K562 (cell line): ENCODE measurements at regions not wholly inside any gene's neighbourhood (a gene's known extent, or its start where the extent isn't known, plus 50 kb on each side); places are given as distances from the start of the nearest gene placed in this dataset.

Experiments used
- ATF4 ChIP-seq: fragments of 450-650 bp; formaldehyde crosslinking; IDR thresholded peaks from 2 replicates; pipeline ENCODE4 v1.4.0; 2022; ENCODE audit warnings: mild to moderate bottlenecking, moderate library complexity
- CHAMP1 ChIP-seq: fragments of 450-650 bp; IDR thresholded peaks from 2 replicates; pipeline ENCODE4 v1.6.1; 2016; ENCODE audit warnings: mild to moderate bottlenecking
- CREB3L1 ChIP-seq: fragments of 450-650 bp; IDR thresholded peaks from 2 replicates; pipeline ENCODE4 v1.6.1; 2014; ENCODE audit warnings: low read depth, mild to moderate bottlenecking, moderate library complexity, borderline replicate concordance
- HDAC6 ChIP-seq: IDR thresholded peaks from 2 replicates; pipeline ENCODE4 v1.6.1; 2012; ENCODE audit warnings: low read depth, mild to moderate bottlenecking, control low read depth, inconsistent platforms, low read length, moderate library complexity
- JUN ChIP-seq, 2 experiments: sonication (generic) in 1 of 2; formaldehyde crosslinking in 1 of 2; IDR thresholded peaks; 2 replicates each; pipeline versions ENCODE4 v1.6.1 to v1.8.0; 2012 to 2022; ENCODE audit warnings: borderline replicate concordance in 2 of 2, mild to moderate bottlenecking in 2 of 2, improper control_type of control experiment in 1 of 2, low read depth in 1 of 2, low read length in 1 of 2, missing genetic modification reagents in 1 of 2
- NUFIP1 ChIP-seq: fragments of 450-650 bp; IDR thresholded peaks from 2 replicates; pipeline ENCODE4 v1.6.1; 2018; ENCODE audit not compliant: partially characterized antibody
- POLR2G ChIP-seq: fragments of 200-400 bp; formaldehyde crosslinking; IDR thresholded peaks from 2 replicates; pipeline ENCODE4 v1.6.1; 2017; ENCODE audit warnings: low read depth, mild to moderate bottlenecking, antibody characterized with exemption, low read length, moderate library complexity
- RNF2 ChIP-seq: sonication (generic); IDR thresholded peaks from 2 replicates; pipeline ENCODE4 v1.6.1; 2016
- SMARCC2 ChIP-seq: fragments of 450-650 bp; IDR thresholded peaks from 2 replicates; pipeline ENCODE4 v1.6.1; 2017; ENCODE audit warnings: antibody characterized with exemption, moderate library complexity, mild to moderate bottlenecking, low read depth
- SMARCE1 ChIP-seq: fragments of 450-650 bp; IDR thresholded peaks from 2 replicates; pipeline ENCODE4 v1.7.1; 2016; ENCODE audit warnings: mild to moderate bottlenecking
- SRSF1 ChIP-seq: fragments of 200-400 bp; formaldehyde crosslinking; IDR thresholded peaks from 2 replicates; pipeline ENCODE4 v1.6.1; 2017; ENCODE audit warnings: mild to moderate bottlenecking, low read depth, low read length, moderate library complexity
- TFE3 ChIP-seq: fragments of 450-650 bp; formaldehyde crosslinking; IDR thresholded peaks from 2 replicates; pipeline ENCODE4 v1.4.0; 2020; ENCODE audit warnings: mild to moderate bottlenecking, mixed read lengths
- TSC22D4 ChIP-seq: fragments of 450-650 bp; IDR thresholded peaks from 2 replicates; pipeline ENCODE4 v1.6.1; 2016; ENCODE audit warnings: missing genetic modification characterization, missing biosample characterization, control low read depth
- ZMIZ1 ChIP-seq, 2 experiments: fragments of 150-350 bp in 1 of 2; IDR thresholded peaks; 2 replicates each; pipeline ENCODE4 v1.6.1; 2012 to 2016; ENCODE audit warnings: low read depth in 2 of 2, low read length in 2 of 2, mild to moderate bottlenecking in 1 of 2, moderate library complexity in 1 of 2
- ZNF75A ChIP-seq: fragments of 450-650 bp; formaldehyde crosslinking; IDR thresholded peaks from 2 replicates; pipeline ENCODE4 v1.4.0; 2020; ENCODE audit warnings: mild to moderate bottlenecking
- ZSCAN29 ChIP-seq: fragments of 450-650 bp; IDR thresholded peaks from 2 replicates; pipeline ENCODE4 v1.6.1; 2017

GRCh38 chr7:138257459-138258196 lies 181.4 kb downstream of the AKR1D1 start (continued):
- no peak for TF ChIP-seq POLR2G
- peak in 1 of 2 experiments; percentile 100; a peak in 2 of 4 replicates for TF ChIP-seq ZMIZ1 (IDR thresholded peaks at IDR 0.05; ENCODE audit: low read depth in 2 of 2, low read length in 2 of 2)
- peak; percentile 99 for TF ChIP-seq SMARCC2
- TF ChIP-seq RNF2 = peak; percentile 98
- no peak for TF ChIP-seq HDAC6
- TF ChIP-seq SMARCE1 = peak; percentile 99
- TF ChIP-seq TFE3 (CRISPR knock-in tag) = peak; percentile 89
- TF ChIP-seq ZNF75A = peak; percentile 96
- peak; percentile 63; the same call in 1 of the 2 replicates for TF ChIP-seq ZSCAN29
- TF ChIP-seq CREB3L1 = peak; percentile 99
- TF ChIP-seq TSC22D4 (tag) = no peak
- peak; percentile 99 for TF ChIP-seq ATF4
- peak; percentile 100 for TF ChIP-seq CHAMP1
- TF ChIP-seq NUFIP1 = peak; percentile 95
- no peak for TF ChIP-seq SRSF1
- TF ChIP-seq JUN (IDR thresholded peaks at IDR 0.05; ENCODE audit: borderline replicate concordance, low read depth, low read length) = peak; percentile 87
- TF ChIP-seq JUN (CRISPR knock-in tag; IDR thresholded peaks at IDR 0.05; ENCODE audit: borderline replicate concordance) = 0 out of 2 replicates have a peak, but pooled peaks have one; percentile 19
